NCI-H524 (cell line): ENCODE measurements at regions not wholly inside any gene's neighbourhood (a gene's known extent, or its start where the extent isn't known, plus 50 kb on each side); places are given as distances from the start of the nearest gene placed in this dataset.
"Not testable (repeated sequence)": the region's sequence is repeated elsewhere in the genome, so short reads cannot be mapped to it uniquely, and the experiment has no call there.

Experiments used
- DNase-seq, 2 experiments: peaks; one replicate each; lab custom pipeline; 2025; lab: John Stamatoyannopoulos, UW

DNA sequence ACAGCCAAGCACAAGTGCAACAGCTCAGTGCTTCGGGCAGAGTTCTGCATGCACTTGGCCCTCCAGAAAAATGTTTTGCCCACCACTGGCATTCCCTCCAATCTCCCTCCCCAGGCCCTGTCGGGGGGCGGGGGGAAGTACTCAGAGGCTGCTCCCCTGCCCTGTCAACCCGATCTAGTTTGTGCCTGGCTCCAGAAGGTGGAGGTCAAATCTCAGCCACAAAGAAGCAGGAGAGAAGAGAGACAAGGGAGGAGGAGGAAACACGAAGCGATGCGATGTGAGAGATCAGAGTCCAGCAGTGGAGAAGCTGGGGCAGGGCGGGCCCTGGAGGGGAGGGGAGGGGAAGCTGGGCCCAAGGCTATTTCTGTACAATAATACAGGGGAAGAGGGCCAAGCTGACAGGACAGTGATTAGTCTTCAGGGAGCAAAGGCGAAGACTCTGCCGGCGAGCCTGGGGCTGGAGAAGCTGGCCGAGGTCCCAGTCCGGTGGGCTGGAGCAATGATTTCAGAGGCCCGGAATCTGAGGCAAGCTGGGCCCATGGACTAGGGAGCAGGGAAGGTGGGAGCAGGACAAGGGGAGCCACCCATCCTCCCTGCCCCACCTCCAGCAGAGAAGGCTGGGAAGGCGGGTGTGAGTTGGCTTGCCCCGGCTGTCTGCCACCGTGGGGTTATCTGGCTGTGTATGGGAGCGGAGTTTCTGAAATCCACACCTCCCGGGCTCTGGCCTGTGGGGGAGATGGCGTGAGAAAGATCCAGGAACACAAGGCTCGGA lies 167.1 kb downstream of the EFNB1 start:
- DNase-seq: no peak

DNA sequence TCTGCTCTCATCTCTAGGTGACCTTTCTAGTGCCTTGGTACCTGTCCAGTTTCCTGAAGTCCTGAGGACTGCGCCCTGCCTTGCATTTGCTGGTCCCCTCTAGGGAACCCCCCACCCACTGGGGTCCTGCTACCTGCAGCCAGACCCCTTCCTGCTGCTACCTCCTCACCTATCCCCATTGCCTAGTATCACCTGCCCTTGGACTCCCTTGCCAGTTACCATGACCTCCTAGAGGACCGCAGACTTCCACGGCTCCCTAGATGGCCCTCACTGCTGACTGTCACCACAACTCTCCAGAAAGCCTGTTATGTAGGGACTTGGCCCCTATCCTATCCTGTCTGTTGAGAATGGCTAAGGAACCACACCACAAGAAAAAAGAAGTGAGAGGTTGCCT lies 166.6 kb downstream of the EFNB1 start:
- DNase-seq: no peak

DNA sequence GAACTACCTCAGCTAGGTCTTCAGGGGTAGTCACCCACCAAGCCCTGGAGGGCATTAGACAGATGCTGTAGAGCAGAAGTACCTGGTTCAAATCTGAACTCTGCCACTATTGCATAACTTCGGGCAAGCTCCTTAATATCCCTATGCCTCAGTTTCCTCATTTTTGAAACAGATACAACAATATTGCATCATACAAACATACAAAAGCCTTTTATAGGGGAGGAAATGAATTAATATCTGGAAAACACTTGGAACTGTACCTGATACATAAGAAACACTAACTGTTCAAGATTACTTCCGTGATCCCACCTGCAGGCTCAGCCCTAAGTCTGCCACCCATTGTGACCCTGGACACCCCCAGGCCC lies 166.1 kb downstream of the EFNB1 start:
- DNase-seq: no peak

DNA sequence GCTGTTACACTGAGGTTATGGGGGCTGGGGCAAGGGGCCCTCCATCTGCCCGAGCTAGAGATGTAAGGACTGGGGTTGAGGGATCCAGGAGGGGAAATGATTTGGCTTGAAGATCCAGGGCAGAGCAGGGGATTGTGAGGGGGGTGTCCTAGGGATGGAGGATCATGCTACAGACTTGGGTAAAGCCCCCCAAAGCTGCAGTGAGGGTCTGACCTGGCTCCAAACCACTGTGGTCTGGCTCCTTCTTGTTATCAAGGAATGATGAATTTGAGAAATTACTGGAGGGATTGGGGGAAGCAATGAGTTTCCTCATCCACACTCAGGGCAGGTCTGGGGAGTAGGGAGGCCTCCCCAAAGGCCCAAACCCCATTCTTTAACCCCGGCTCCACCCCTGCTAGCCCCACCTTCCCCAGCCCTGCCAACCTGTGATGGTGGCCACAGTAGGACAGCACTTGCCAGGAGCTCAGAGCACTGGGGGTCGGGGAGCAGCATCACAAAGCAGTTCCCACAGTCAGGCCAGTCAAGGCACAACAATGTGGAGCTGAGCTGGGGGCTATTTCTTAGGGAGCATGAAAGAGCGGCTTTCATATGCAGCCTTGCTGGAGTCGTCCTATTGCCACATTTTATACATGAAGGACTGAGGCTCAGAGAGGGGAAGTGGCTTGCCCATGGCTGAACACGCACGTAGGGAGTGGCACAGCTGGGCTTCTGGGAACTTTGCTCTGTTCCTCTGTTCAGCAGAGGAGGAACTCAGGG lies 165.5 kb downstream of the EFNB1 start:
- no peak for DNase-seq

DNA sequence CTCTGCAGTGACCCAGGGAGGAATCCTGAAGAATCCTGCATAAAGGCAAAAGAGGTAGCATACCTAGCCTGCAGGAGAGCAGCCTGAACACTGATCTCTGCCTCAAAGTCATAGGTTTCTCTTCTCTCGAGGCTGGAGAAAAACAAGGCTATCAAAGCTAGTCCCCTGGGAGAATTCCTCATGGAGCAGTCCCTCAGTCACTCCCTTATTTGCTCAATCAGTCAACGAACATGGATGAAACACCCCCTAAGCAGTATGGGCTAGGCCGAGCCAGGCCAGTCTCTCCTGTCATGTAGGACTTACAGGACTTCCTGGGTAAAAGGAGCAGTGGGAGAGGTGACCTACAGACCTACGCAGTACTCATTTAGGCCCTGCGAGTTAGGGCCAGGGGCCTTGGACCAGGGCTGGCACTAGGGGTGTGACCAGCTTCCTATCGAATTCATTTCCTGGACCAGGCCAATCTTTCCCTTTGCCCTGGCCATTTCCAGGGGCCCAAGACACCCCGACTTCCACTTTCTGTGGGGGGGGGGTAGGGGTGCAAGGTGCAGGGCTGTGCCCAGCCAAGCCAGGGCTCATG lies 164.1 kb downstream of the EFNB1 start:
- no peak for DNase-seq

DNA sequence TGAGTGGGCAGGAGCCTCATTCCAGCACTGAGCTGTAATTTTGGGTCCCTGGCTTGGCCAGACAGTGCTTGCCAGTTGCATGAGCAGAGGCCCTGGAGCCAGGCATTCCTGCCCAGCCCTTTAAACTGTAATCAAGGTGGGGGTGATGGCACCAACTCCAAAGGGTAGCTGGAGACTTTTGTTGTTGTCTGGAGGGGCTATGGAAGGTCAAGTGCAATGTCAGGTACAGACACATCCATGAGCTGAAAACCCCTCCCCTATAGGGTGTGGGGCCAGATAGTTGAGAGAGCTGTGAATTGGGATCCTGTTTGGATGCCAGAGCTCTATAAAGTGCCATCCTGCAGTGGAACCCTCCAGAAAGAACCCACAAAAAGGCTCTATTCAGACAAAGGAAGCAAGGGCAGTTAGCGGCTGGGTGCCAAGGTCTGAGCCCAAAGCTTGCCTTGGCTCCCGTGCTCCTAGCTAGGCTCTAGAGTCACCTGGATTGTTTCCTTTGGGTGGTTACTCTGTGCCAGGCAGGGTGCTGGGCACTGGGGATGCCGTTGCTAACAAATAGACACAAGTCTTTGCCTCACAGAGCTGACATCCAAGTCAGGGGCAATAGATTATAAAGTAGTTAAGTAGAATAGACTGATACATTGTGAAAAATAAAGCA lies 163.0 kb downstream of the EFNB1 start:
- DNase-seq: no peak

DNA sequence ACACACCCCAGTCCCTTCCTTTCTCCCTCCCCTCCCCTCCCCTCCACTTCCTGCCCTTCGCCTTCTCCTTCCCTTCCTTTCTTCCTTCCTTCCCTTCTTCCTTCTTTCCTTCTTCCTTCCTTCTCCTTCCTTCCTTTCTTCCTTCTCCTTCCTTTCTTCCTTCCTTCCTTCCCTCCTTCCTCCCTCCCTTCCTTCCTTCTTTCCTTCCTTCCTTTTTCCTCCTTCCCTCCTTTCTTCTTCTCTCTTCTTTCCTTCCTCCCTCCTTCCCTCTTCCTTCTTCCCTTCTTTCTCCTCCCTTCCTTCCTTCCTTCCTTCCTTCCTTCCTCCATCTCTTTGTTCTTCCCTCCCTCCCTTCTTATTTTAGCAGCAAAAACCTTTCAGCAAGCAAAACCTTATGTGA lies 162.1 kb downstream of the EFNB1 start:
- no peak for DNase-seq

DNA sequence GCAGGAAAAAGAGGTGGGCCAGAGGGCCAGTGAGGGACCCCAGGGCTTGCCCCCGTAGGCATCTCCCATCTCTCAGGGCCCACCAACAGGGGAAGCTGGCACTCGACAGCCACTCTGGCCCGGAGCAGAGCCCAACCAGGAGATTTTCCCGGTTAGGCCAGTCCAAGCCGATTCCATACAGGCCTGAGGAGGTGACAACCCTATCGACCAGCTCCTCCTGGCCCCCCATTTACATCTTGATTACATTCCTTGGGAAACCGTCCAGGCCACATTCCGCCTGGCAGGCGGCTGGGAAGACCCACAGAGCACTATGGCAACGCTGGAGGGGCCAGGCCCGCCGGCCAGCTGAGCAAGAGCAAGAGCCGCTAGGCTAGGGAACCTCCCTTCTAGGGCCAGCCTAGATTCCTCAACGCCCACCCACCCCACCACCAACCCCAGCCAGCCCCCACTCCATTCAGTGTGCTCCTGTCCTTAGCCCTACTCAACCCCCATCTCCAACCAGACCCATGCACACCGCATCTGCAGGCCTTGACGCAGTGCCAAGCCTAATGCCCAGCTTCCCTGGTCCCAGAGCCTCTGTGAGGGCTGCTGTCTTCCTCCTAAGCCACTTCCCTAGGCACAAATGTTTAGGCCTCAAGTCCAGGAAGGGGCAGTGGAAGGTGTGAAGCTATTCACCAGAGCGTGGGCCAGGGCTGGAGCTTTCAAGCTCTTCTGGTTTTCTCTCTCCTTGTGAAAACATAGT lies 161.2 kb downstream of the EFNB1 start:
- DNase-seq: no peak

DNA sequence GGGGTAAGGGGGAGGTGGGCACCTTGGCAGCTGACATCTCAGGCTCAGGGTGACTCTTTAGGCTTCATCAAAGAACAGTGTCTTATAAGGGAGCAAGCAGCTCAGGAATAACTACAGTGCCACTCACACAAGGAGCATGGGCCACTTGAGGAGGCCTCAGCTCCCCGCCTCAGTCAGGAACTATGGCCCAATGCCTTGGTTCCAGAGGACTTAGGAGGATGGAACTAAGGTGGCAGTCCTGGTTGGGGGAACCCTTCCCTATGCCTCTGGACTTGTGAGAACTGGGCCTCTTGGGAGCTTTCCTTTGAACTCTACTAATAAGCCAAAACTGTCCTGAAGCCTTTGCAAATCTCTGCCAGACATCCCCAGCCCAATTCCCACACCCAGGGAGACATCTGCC lies 160.6 kb downstream of the EFNB1 start:
- DNase-seq: no peak

DNA sequence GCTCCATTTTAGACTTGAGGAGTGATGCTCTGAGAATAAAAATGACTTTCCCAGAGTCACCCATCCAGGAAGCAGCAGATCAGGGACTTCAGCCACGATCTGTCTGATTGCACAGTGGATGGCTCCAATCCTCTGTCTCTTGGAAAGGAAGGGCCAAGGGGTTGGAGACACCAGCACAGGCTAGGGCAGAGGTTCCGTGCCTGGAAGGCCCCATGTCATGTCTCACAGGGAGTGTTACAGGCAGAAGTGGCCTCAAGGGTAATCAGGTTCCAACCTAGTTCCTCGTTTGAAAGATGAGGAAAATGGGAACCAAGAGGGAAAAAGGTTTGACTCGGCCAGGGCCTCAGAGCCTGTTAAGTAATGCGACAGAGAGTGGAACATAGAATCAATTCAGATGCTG lies 160.0 kb downstream of the EFNB1 start:
- DNase-seq: no peak

DNA sequence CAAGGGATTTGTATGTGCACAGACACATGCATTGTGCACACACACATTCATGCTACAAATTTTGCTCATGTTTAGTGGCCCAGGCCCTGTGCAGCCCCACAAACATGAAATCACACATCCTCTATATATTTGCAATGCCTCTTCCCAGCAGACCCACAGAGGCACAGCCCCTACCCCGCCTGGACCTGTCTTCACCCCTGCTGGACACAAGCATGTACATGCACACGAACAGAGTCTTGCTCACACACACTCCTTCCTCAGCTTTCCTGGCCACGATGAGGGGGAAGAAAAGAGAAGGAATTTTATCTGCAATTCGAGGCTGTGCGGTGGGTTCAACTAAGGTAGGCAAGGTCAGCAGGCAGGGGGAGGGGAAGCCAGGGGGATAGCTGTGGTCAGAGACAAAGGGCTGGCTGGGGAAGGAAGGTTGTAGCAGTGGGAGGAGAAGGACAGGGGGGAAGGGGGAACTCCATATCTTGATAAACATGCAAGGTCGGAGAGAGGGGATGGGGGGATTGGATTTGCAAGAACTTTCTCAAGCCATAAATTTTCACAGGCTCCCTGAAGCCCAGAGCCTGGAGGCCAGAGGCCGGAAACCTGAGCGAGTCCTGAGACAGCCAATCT lies 156.4 kb downstream of the EFNB1 start:
- DNase-seq: no peak

DNA sequence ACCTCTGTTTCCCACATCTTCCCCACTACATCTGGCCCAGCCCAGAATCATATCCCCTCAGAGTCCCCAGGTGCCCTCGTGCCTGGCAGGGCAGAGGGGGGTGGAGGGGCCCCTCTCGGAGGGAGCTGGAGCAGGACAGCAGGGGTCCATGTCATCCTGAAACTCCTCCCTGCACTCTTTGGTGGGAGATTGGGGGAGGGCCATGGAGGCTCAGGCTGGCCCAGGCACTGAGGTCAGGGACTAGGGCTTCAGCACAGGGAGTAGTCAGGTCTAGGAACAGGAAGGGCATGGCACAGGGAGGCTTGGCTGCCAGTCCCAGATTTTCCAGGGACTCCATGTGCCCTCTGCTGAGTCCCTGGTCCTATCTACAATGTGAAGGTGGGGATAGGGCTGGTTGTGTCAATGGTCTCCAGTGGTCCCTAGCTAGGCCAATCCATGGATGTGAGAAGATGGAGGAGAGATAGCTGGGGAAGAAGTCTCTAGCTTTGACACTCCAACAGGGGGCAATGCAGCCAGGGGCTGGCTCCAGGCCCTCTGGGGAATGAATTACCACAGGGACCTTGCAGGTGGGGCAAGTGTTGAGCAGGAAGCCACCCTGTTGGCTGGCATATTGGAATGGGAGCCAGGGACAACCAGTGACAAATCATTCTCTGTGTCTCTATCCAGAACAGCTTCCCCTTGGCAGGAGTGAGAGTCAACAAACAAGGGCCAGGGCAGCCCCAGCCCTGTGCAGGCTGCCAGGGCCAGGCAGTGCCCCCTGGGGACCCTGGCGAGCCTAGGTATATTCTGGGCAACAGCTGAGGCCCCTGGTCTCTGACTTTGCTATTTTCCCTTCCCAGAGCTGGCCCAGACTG lies 154.4 kb downstream of the EFNB1 start:
- DNase-seq: no peak

DNA sequence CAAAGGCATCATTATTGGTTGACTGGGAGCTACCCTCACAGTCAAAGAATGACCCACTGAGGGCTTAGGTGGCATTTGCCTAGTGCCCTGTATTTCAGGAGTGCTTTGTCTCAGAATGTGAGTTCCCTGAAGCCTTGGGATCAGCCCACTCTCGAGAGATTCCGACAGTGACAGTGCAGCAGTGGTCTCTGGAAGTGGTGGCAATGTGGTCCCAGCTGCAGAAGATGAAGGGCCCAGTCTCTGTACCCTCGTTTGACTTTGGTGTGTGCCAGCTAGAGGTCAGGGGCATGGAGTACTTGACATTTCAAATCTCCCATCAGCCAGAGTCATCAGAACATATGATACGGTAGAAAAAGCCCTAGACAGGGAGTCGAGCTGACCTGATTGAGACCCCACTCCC lies 153.7 kb downstream of the EFNB1 start:
- no peak for DNase-seq

DNA sequence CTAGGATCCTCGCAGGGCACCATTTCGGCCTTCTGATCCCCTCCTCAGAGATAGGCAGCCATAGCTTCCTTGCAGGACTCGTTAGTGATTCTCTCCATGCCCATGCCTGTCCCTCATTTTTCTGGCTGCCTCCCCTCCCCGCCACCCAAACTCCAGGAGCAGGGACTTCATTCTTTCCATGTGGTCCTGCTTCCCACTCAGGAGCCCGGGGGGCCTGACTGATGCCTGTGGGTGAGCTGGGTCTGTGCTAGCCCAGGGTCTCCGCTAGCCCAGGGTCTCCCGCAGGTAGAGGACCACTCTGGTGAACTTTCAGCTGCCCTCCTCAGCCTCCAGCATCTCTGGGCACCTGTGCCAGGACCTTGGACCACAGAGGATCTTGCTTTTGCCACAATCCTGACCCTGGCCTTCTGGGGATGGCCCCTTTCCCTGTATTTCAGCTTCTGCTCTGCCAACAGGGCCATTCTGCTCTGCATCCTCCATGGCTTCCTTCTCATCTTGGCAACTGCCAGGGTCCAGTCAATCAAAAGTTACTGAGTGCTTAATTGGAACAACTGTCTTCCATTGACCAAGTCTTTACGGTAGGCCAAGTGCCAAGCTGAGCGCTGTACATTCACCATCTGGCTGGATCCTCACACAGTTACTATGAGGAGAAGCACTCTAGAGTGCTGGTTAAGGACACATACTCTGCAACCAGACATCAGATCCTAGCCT lies 152.2 kb downstream of the EFNB1 start:
- peak in 1 of 2 experiments; percentile 5 for DNase-seq

DNA sequence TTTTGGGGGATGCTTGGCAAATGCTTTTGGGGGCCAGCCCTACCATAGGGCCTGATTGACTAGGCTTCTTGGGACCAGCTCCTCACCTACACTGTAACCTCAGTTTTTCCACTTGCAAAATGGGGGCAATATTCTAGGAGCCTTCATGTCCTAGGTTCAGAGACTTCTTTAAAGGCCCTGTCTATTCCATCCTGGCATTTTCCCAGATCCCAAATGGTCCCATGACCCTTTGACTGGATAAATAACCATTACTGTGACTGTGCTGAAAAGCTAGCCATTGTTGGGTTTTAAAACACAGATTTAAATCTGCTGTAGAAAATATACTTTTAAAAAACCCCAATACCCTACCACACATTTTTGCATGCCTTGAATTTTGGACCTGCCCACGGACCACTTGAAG lies 149.8 kb downstream of the EFNB1 start:
- DNase-seq: no peak

DNA sequence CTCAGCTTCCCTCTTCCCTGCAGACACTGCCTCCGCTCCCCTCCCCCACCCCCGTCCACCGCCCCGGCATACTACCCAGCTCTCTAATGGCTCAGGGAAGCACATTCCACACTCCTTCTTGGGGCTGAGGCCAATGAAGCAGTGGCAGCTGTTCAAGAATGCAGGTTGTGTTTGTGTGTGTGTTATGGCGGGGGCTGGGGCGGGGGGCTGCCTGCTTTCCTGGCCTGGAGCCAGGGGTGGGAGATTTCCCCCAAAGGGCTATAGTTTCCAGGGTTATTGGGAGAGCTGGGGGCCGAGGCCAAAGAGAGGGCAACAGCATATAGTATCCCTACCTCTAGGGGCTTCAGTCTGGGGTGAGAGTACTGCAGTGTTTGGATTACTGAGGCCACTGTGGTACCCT lies 149.4 kb downstream of the EFNB1 start:
- no peak for DNase-seq

DNA sequence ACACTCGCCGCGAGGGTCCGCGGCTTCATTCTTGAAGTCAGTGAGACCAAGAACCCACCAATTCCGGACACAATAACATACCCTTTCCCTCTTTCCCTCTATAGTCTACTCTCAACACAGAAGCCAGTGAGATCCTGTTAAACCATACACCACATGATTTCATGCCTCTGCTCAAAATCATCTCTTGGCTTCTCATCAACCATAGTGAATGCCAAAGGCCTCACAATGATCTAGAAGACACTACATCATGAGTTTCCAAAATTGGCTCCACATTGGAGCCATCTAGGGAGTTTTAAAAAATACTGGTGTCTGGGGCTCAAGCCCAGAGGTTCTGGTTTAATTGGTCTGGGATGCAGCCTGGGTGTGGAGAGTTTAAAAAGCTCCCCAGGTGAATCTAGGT lies 124.5 kb downstream of the EFNB1 start:
- DNase-seq: no peak

DNA sequence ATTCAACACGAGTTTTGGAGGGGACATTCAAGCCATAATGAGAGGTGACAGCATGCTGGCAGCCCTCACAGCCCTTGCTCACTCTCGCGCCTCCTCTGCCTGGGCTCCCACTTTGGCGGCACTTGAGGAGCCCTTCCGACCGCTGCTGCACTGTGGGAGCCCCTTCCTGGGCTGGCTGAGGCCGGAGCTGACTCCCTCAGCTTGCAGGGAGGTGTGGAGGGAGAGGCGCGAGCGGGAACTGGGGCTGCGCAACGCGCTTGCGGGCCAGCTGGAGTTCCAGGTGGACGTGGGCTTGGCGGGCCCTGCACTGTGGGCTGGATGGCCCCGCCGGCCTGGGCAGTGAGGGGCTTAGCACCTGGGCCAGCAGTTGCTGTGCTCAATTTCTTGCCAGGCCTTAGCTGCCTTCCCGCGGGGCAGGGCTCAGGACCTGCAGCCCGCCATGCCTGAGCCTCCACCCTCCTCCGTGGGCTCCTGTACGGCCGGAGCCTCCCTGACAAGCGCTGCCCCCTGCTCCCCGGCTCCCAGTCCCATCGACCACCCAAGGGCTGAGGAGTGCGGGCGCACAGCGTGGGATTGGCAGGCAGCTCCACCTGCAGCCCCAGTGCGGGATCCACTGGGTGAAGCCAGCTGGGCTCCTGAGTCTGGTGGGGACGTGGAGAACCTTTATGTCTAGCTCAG lies 123.3 kb downstream of the EFNB1 start:
- DNase-seq: not testable (repeated sequence)

DNA sequence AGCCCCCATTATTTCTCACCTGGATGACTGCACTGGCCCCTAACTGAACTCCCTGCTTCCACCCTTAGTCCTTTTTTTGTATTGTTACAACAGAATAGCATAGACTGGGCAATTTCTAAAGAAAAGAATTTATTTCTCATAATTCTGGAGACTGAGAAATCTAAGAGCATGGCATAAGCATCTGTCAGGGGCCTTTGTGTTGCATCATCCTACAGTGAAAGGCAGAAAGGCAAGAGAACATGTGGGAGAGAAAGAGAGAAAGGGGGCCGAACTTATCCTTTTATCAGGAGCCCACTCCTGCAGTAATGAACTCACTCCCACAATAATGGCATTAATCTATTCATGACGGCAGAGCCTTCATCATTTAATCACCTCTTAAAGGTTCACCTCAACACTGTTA lies 122.1 kb downstream of the EFNB1 start:
- DNase-seq: no peak
